Activated naive CD4-positive, alpha-beta T cell treated with anti-CD3 and anti-CD28 coated beads, Interleukin-2, amount 50 U/mL, for 16 hours (primary cell): ENCODE measurements at regions not wholly inside any gene's neighbourhood (a gene's known extent, or its start where the extent isn't known, plus 50 kb on each side); places are given as distances from the start of the nearest gene placed in this dataset.
"Not testable (repeated sequence)": the region's sequence is repeated elsewhere in the genome, so short reads cannot be mapped to it uniquely, and the experiment has no call there.

ENCODE experiments used
- DNase-seq: peaks from one replicate; pipeline ENCODE4 v3.0.0-alpha.2; 2020

GRCh38 chr5:96125231-96125891 lies 163.7 kb upstream of the ELL2 start:
- DNase-seq: no peak

GRCh38 chr5:96124589-96124988 lies 162.9 kb upstream of the ELL2 start:
- no peak for DNase-seq

- no peak for DNase-seq
Measured at GRCh38 chr5:96123418-96123817, 161.8 kb upstream of the ELL2 start.

- DNase-seq: no peak
Measured at GRCh38 chr5:96121364-96121763, 159.7 kb upstream of the ELL2 start.

- DNase-seq: no peak
Measured at GRCh38 chr5:96120120-96120519, 158.5 kb upstream of the ELL2 start.

GRCh38 chr5:96117771-96118651 lies 156.4 kb upstream of the ELL2 start:
- DNase-seq: no peak

- no peak for DNase-seq
Measured at GRCh38 chr5:96115147-96115807, 153.6 kb upstream of the ELL2 start.

- no peak for DNase-seq
Measured at GRCh38 chr5:96114736-96115135, 153.1 kb upstream of the ELL2 start.

- DNase-seq: no peak
Measured at GRCh38 chr5:96113170-96113939, 151.7 kb upstream of the ELL2 start.

GRCh38 chr5:96112703-96113102 lies 151.1 kb upstream of the ELL2 start:
- DNase-seq: no peak

- DNase-seq: no peak
Measured at GRCh38 chr5:96112123-96112670, 150.5 kb upstream of the ELL2 start.

GRCh38 chr5:96111080-96111756 lies 149.6 kb upstream of the ELL2 start:
- no peak for DNase-seq

- no peak for DNase-seq
Measured at GRCh38 chr5:96110300-96110699, 148.6 kb upstream of the ELL2 start.

- DNase-seq: not testable (repeated sequence)
Measured at GRCh38 chr5:96108629-96109028, 147.0 kb upstream of the ELL2 start.

GRCh38 chr5:96103829-96104228 lies 142.2 kb upstream of the ELL2 start:
- not testable (repeated sequence) for DNase-seq

- DNase-seq: no peak
Measured at GRCh38 chr5:96101358-96102089, 139.9 kb upstream of the ELL2 start.

- not testable (repeated sequence) for DNase-seq
Measured at GRCh38 chr5:96097488-96097887, 135.8 kb upstream of the ELL2 start.

GRCh38 chr5:96096724-96097123 lies 135.1 kb upstream of the ELL2 start:
- no peak for DNase-seq

GRCh38 chr5:96094904-96095303 lies 133.3 kb upstream of the ELL2 start:
- DNase-seq: no peak

GRCh38 chr5:96093890-96094381 lies 132.3 kb upstream of the ELL2 start:
- no peak for DNase-seq

- no peak for DNase-seq
Measured at GRCh38 chr5:96093340-96093739, 131.7 kb upstream of the ELL2 start.
